ENCODE measurements at regions not wholly inside any gene's neighbourhood (a gene's known extent, or its start where the extent isn't known, plus 50 kb on each side); places are given as distances from the start of the nearest gene placed in this dataset.
"Not testable (repeated sequence)": the region's sequence is repeated elsewhere in the genome, so short reads cannot be mapped to it uniquely, and the experiment has no call there.

- Mint-ChIP-seq H3K4me1 (ENCODE audit: low read depth) (no peaks in the 10 kb centered on the region), H3K4me3 (no peak overlapping the region), H3K36me3 (ENCODE audit: low read depth) (no peaks in the 10 kb centered on the region)
Observed at GRCh38 chr3:150357923-150358607, 50.0 kb upstream of the TSC22D2 start.

GRCh38 chr3:150357140-150357539 is 51.0 kb upstream of the TSC22D2 start:
- no peaks in the 10 kb centered on the region for H3K4me1 Mint-ChIP-seq (ENCODE audit: low read depth)
- H3K27me3 Mint-ChIP-seq (ENCODE audit: low read depth), result no peaks in the 10 kb centered on the region
- no peak overlapping the region for H3K4me3 Mint-ChIP-seq
- no peaks in the 10 kb centered on the region for H3K36me3 Mint-ChIP-seq (ENCODE audit: low read depth)
- no peaks in the 10 kb centered on the region for H3K9me3 Mint-ChIP-seq
- no peak overlapping the region for H3K27ac Mint-ChIP-seq

More at GRCh38 chr3:150357923-150358607, 50.0 kb upstream of the TSC22D2 start:
- no peaks in the 10 kb centered on the region for H3K27me3 Mint-ChIP-seq (ENCODE audit: low read depth)
- no peak overlapping the region for H3K27ac Mint-ChIP-seq
- H3K9me3 Mint-ChIP-seq, result no peaks in the 10 kb centered on the region

- no peaks in the 10 kb centered on the region for H3K27me3 Mint-ChIP-seq (ENCODE audit: low read depth)
- no peaks in the 10 kb centered on the region for H3K36me3 Mint-ChIP-seq (ENCODE audit: low read depth)
- H3K9me3 Mint-ChIP-seq, result no peaks in the 10 kb centered on the region
- H3K4me3 Mint-ChIP-seq, result no peak overlapping the region
- no peak overlapping the region for H3K27ac Mint-ChIP-seq
- no peaks in the 10 kb centered on the region for H3K4me1 Mint-ChIP-seq (ENCODE audit: low read depth)
Observed at GRCh38 chr3:150355574-150355973, 52.5 kb upstream of the TSC22D2 start.

- Mint-ChIP-seq H3K4me1 (ENCODE audit: low read depth) (no peaks in the 10 kb centered on the region), H3K9me3 (no peaks in the 10 kb centered on the region), H3K27ac (no peak overlapping the region), H3K36me3 (ENCODE audit: low read depth) (no peaks in the 10 kb centered on the region), H3K27me3 (ENCODE audit: low read depth) (no peaks in the 10 kb centered on the region), H3K4me3 (no peak overlapping the region)
Observed at GRCh38 chr3:150352931-150353330, 55.2 kb upstream of the TSC22D2 start.

- Mint-ChIP-seq H3K36me3 (ENCODE audit: low read depth) (no peaks in the 10 kb centered on the region), H3K4me3 (no peak overlapping the region), H3K9me3 (no peaks in the 10 kb centered on the region), H3K27me3 (ENCODE audit: low read depth) (peaks cover 1% of the 10 kb centered on the region), H3K4me1 (ENCODE audit: low read depth) (no peaks in the 10 kb centered on the region), H3K27ac (no peak overlapping the region)
Observed at GRCh38 chr3:150351398-150351797, 56.7 kb upstream of the TSC22D2 start.

- no peaks in the 10 kb centered on the region for H3K9me3 Mint-ChIP-seq
- H3K4me3 Mint-ChIP-seq, result no peak overlapping the region
Observed at GRCh38 chr3:150349314-150350097, 58.6 kb upstream of the TSC22D2 start.

GRCh38 chr3:150348500-150348899 is 59.6 kb upstream of the TSC22D2 start:
- H3K4me1 Mint-ChIP-seq (ENCODE audit: low read depth), result no peaks in the 10 kb centered on the region
- no peak overlapping the region for H3K27ac Mint-ChIP-seq
- H3K27me3 Mint-ChIP-seq (ENCODE audit: low read depth), result peaks cover 7% of the 10 kb centered on the region
- no peak overlapping the region for H3K4me3 Mint-ChIP-seq
- no peaks in the 10 kb centered on the region for H3K36me3 Mint-ChIP-seq (ENCODE audit: low read depth)
- no peaks in the 10 kb centered on the region for H3K9me3 Mint-ChIP-seq

More at GRCh38 chr3:150349314-150350097, 58.6 kb upstream of the TSC22D2 start:
- H3K27ac Mint-ChIP-seq, result no peak overlapping the region
- no peaks in the 10 kb centered on the region for H3K36me3 Mint-ChIP-seq (ENCODE audit: low read depth)
- H3K4me1 Mint-ChIP-seq (ENCODE audit: low read depth), result no peaks in the 10 kb centered on the region
- peaks cover 7% of the 10 kb centered on the region for H3K27me3 Mint-ChIP-seq (ENCODE audit: low read depth)

GRCh38 chr3:150346981-150347863 is 60.9 kb upstream of the TSC22D2 start:
- Mint-ChIP-seq H3K9me3 (no peaks in the 10 kb centered on the region), H3K27me3 (ENCODE audit: low read depth) (peaks cover 7% of the 10 kb centered on the region), H3K36me3 (ENCODE audit: low read depth) (no peaks in the 10 kb centered on the region), H3K4me1 (ENCODE audit: low read depth) (no peaks in the 10 kb centered on the region), H3K27ac (no peak overlapping the region), H3K4me3 (no peak overlapping the region)

GRCh38 chr3:150346266-150346665 is 61.8 kb upstream of the TSC22D2 start:
- Mint-ChIP-seq H3K4me3 (no peak overlapping the region), H3K4me1 (ENCODE audit: low read depth) (no peaks in the 10 kb centered on the region), H3K36me3 (ENCODE audit: low read depth) (no peaks in the 10 kb centered on the region), H3K9me3 (no peaks in the 10 kb centered on the region), H3K27me3 (ENCODE audit: low read depth) (peaks cover 7% of the 10 kb centered on the region), H3K27ac (no peak overlapping the region)

GRCh38 chr3:150345021-150345538 is 63.0 kb upstream of the TSC22D2 start:
- Mint-ChIP-seq H3K9me3 (no peaks in the 10 kb centered on the region), H3K27me3 (ENCODE audit: low read depth) (peaks cover 9% of the 10 kb centered on the region), H3K36me3 (ENCODE audit: low read depth) (no peaks in the 10 kb centered on the region), H3K4me3 (no peak overlapping the region), H3K27ac (no peak overlapping the region), H3K4me1 (ENCODE audit: low read depth) (no peaks in the 10 kb centered on the region)

GRCh38 chr3:150344079-150344759 is 63.9 kb upstream of the TSC22D2 start:
- no peaks in the 10 kb centered on the region for H3K4me1 Mint-ChIP-seq (ENCODE audit: low read depth)
- no peak overlapping the region for H3K27ac Mint-ChIP-seq
- no peaks in the 10 kb centered on the region for H3K9me3 Mint-ChIP-seq
- H3K4me3 Mint-ChIP-seq, result no peak overlapping the region
- no peaks in the 10 kb centered on the region for H3K36me3 Mint-ChIP-seq (ENCODE audit: low read depth)
- peaks cover 14% of the 10 kb centered on the region for H3K27me3 Mint-ChIP-seq (ENCODE audit: low read depth)

GRCh38 chr3:150342896-150343467 is 65.1 kb upstream of the TSC22D2 start:
- no peaks in the 10 kb centered on the region for H3K9me3 Mint-ChIP-seq
- H3K4me3 Mint-ChIP-seq, result no peak overlapping the region
- H3K36me3 Mint-ChIP-seq (ENCODE audit: low read depth), result no peaks in the 10 kb centered on the region
- H3K4me1 Mint-ChIP-seq (ENCODE audit: low read depth), result no peaks in the 10 kb centered on the region
- H3K27ac Mint-ChIP-seq, result no peak overlapping the region
- H3K27me3 Mint-ChIP-seq (ENCODE audit: low read depth), result peaks cover 24% of the 10 kb centered on the region

GRCh38 chr3:150341891-150342290 is 66.2 kb upstream of the TSC22D2 start:
- no peaks in the 10 kb centered on the region for H3K4me1 Mint-ChIP-seq (ENCODE audit: low read depth)
- H3K27me3 Mint-ChIP-seq (ENCODE audit: low read depth), result peaks cover 30% of the 10 kb centered on the region
- no peak overlapping the region for H3K27ac Mint-ChIP-seq
- no peaks in the 10 kb centered on the region for H3K36me3 Mint-ChIP-seq (ENCODE audit: low read depth)
- H3K4me3 Mint-ChIP-seq, result no peak overlapping the region
- H3K9me3 Mint-ChIP-seq, result no peaks in the 10 kb centered on the region

GRCh38 chr3:150336363-150336762 is 71.7 kb upstream of the TSC22D2 start:
- H3K36me3 Mint-ChIP-seq (ENCODE audit: low read depth); H3K4me1 Mint-ChIP-seq (ENCODE audit: low read depth); H3K4me3 Mint-ChIP-seq; H3K27ac Mint-ChIP-seq; H3K9me3 Mint-ChIP-seq: not testable (repeated sequence)
- peaks cover 23% of the 10 kb centered on the region for H3K27me3 Mint-ChIP-seq (ENCODE audit: low read depth)
